ENCODE measurements at regions not wholly inside any gene's neighbourhood (a gene's known extent, or its start where the extent isn't known, plus 50 kb on each side); places are given as distances from the start of the nearest gene placed in this dataset.
A peak's percentile ranks its signal among the peaks of the same experiment; 100 is the strongest.

- DNase-seq = peak; percentile 19 to 39
Observed at GRCh38 chr6:40823917-40824891, 214.8 kb downstream of the UNC5CL start.

- no peak for DNase-seq
Observed at GRCh38 chr6:40822619-40823018, 216.4 kb downstream of the UNC5CL start.

- DNase-seq = no peak
Observed at GRCh38 chr6:40819182-40819834, 219.7 kb downstream of the UNC5CL start.

GRCh38 chr6:40817369-40817768 lies 221.7 kb downstream of the UNC5CL start:
- no peak for DNase-seq

- DNase-seq = no peak
Observed at GRCh38 chr6:40816601-40817000, 222.4 kb downstream of the UNC5CL start.

- no peak for DNase-seq
Observed at GRCh38 chr6:40815731-40816130, 223.3 kb downstream of the UNC5CL start.

- DNase-seq = no peak
Observed at GRCh38 chr6:40810171-40810570, 223.0 kb upstream of the LRFN2 start.

- DNase-seq = no peak
Observed at GRCh38 chr6:40809627-40810026, 222.5 kb upstream of the LRFN2 start.

- no peak for DNase-seq
Observed at GRCh38 chr6:40807484-40807883, 220.3 kb upstream of the LRFN2 start.

GRCh38 chr6:40806256-40806864 lies 219.2 kb upstream of the LRFN2 start:
- DNase-seq = no peak

GRCh38 chr6:40805336-40805735 lies 218.2 kb upstream of the LRFN2 start:
- no peak for DNase-seq

GRCh38 chr6:40804905-40805304 lies 217.7 kb upstream of the LRFN2 start:
- DNase-seq = no peak

GRCh38 chr6:40803897-40804702 lies 216.9 kb upstream of the LRFN2 start:
- DNase-seq = no peak

- no peak for DNase-seq
Observed at GRCh38 chr6:40802481-40802880, 215.3 kb upstream of the LRFN2 start.

GRCh38 chr6:40799296-40800140 lies 212.4 kb upstream of the LRFN2 start:
- DNase-seq = no peak

GRCh38 chr6:40798069-40798770 lies 211.1 kb upstream of the LRFN2 start:
- no peak for DNase-seq

- no peak for DNase-seq
Observed at GRCh38 chr6:40796260-40797221, 209.4 kb upstream of the LRFN2 start.

GRCh38 chr6:40794586-40794985 lies 207.4 kb upstream of the LRFN2 start:
- DNase-seq = no peak

- no peak for DNase-seq
Observed at GRCh38 chr6:40792183-40792582, 205.0 kb upstream of the LRFN2 start.

GRCh38 chr6:40791004-40791403 lies 203.8 kb upstream of the LRFN2 start:
- peak in 1 of 2 experiments; percentile 1 for DNase-seq
